Ovary (tissue), 7 donors: ENCODE measurements at regions not wholly inside any gene's neighbourhood (a gene's known extent, or its start where the extent isn't known, plus 50 kb on each side); places are given as distances from the start of the nearest gene placed in this dataset.

Experiments
- DNase-seq, 5 donors: peaks; one replicate each; pipeline ENCODE4 v3.0.0-alpha.2; 2019 to 2020
- H3K27ac ChIP-seq, 2 donors: fragments of 200-600 bp; one replicate each; pipeline versions ENCODE4 v1.5.1 to v1.8.0; 2019 to 2022
- H3K27me3 ChIP-seq: fragments of 200-600 bp; one replicate; pipeline ENCODE4 v1.8.0; 2022
- H3K36me3 ChIP-seq: fragments of 200-600 bp; sonication (generic); one replicate; pipeline ENCODE4 v1.5.1; 2019
- H3K4me1 ChIP-seq: one replicate; pipeline ENCODE4 v1.8.1; 2013; ENCODE audit warnings: mild to moderate bottlenecking, moderate library complexity; ENCODE audit not compliant: insufficient read depth
- H3K4me3 ChIP-seq: fragments of 200-600 bp; sonication (generic); one replicate; pipeline ENCODE4 v1.5.1; 2017
- H3K9me3 ChIP-seq, 2 donors: fragments of 200-600 bp in 1 of 2; sonication (generic) in 1 of 2; one replicate each; pipeline versions ENCODE4 v1.5.1 to v1.8.1; 2013 to 2019; ENCODE audit warnings: mild to moderate bottlenecking in 1 of 2, moderate library complexity in 1 of 2
- CTCF ChIP-seq, 3 donors: fragments of 450-650 bp in 2 of 3; fragments of 200-600 bp in 1 of 3; IDR thresholded peaks; one replicate each; pipeline versions ENCODE4 v1.5.1 to v1.8.0; 2016 to 2022; ENCODE audit warnings: antibody characterized with exemption in 3 of 3, mild to moderate bottlenecking in 1 of 3
- EP300 ChIP-seq: sonication (generic); formaldehyde crosslinking; IDR thresholded peaks from one replicate; pipeline ENCODE4 v1.6.1; 2017; ENCODE audit warnings: antibody characterized with exemption
- POLR2A ChIP-seq: fragments of 450-650 bp; IDR thresholded peaks from one replicate; pipeline ENCODE4 v1.6.1; 2017; ENCODE audit warnings: antibody characterized with exemption, mild to moderate bottlenecking, moderate library complexity
- WGBS, 3 donors: extraction: QIAGEN DNeasy Blood & Tissue Kit in 1 of 3; methylation state at CpG; one replicate each; pipeline versions ENCODE4 v1.1.5 to v1.1.7; 2013 to 2017; 5-methylcytosine and 5-hydroxymethylcytosine counted together
- intact Hi-C, 4 donors: fragments of 100-400 bp; cut with DNase I; formaldehyde crosslinking; loops; one replicate each; pipeline versions ENCODE4 v1.11.0 to v1.15.1; 2022 to 2023
- donor health status: DM: no; HTN: no; CAD: no; lungs with moderate emphysema.
- donor health status: DM: no; HTN: no; CAD: no.
- donor health status: Bipolar disorder and iron deficiency.
- donor health status: DM: no; HTN: no; CAD: no.
- donor health status: DM: yes; HTN: yes; CAD: no.

DNA sequence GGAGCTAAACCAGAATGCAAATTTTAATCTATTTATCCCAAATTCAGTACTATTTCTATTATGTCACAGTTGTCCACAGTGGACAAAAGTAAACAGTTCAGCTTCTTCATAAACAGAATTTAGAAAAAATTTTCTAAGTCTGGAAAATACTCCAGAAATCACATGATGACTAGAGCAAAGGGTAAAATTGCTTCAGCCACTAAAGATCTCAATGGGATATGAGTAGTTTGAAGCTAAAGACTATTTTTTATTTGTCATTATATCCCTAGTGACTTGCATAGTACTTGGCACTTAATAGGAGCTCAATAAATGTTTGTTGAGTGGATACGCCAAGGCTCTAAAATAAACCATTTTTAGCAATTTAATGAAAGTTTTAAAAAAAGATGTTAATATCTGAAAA lies 354.3 kb upstream of the AGTR1 start:
- Histone ChIP-seq H3K4me3 (no peak overlapping the region), H3K4me1 (no peaks in the 10 kb centered on the region), H3K9me3 (no peaks in the 10 kb centered on the region), H3K27me3 (no peaks in the 10 kb centered on the region), H3K36me3 (no peaks in the 10 kb centered on the region), H3K27ac (no peak overlapping the region)
- WGBS, 3 donors: 81 to 98% (median 93%) methylated on average over 1 of the region's 1 CpG
- DNase-seq: no peak
- intact Hi-C loops: no loop called here
- TF ChIP-seq EP300 (no peak), CTCF (IDR thresholded peaks at IDR 0.05) (no peak), POLR2A (no peak)

DNA sequence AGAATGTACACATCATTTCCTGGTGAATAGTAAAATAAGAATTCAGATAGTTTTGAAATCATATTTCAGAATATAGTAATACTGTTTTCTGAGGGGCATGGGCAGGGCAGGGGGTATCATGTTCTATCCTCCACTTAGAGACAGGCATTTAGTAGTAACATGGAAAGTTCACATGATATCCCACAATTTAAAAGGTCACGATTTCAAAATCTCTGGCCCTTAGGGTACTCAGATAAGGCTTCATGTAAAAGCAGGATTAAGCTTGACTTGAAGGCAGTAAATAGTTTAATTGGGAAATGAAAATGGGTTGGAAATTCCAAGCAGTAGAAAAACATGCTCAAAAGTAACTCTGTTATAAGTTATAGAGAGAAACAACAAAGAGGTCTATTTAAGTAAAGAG lies 353.2 kb upstream of the AGTR1 start:
- no peaks in the 10 kb centered on the region for H3K4me1 ChIP-seq
- intact Hi-C loops: no loop called here
- H3K9me3 ChIP-seq: no peaks in the 10 kb centered on the region
- TF ChIP-seq EP300: no peak
- no peak for TF ChIP-seq POLR2A
- TF ChIP-seq CTCF (IDR thresholded peaks at IDR 0.05): no peak
- H3K36me3 ChIP-seq: no peaks in the 10 kb centered on the region
- 74 to 80% (median 74%) methylated on average over 1 of the region's 1 CpG for WGBS, 3 donors
- H3K27ac ChIP-seq: no peak overlapping the region
- DNase-seq: no peak
- no peak overlapping the region for H3K4me3 ChIP-seq
- no peaks in the 10 kb centered on the region for H3K27me3 ChIP-seq

- H3K27ac ChIP-seq: no peak overlapping the region
- no peaks in the 10 kb centered on the region for H3K4me1 ChIP-seq
- TF ChIP-seq EP300: no peak
- no peak for TF ChIP-seq POLR2A
- TF ChIP-seq CTCF (IDR thresholded peaks at IDR 0.05): no peak
- intact Hi-C loops: no loop called here
- H3K36me3 ChIP-seq: no peaks in the 10 kb centered on the region
- no peak overlapping the region for H3K4me3 ChIP-seq
- DNase-seq: no peak
- no peaks in the 10 kb centered on the region for H3K9me3 ChIP-seq
- no peaks in the 10 kb centered on the region for H3K27me3 ChIP-seq
These were observed 337.7 kb upstream of the AGTR1 start for GRCh38 chr3:148360051-148360450.

DNA sequence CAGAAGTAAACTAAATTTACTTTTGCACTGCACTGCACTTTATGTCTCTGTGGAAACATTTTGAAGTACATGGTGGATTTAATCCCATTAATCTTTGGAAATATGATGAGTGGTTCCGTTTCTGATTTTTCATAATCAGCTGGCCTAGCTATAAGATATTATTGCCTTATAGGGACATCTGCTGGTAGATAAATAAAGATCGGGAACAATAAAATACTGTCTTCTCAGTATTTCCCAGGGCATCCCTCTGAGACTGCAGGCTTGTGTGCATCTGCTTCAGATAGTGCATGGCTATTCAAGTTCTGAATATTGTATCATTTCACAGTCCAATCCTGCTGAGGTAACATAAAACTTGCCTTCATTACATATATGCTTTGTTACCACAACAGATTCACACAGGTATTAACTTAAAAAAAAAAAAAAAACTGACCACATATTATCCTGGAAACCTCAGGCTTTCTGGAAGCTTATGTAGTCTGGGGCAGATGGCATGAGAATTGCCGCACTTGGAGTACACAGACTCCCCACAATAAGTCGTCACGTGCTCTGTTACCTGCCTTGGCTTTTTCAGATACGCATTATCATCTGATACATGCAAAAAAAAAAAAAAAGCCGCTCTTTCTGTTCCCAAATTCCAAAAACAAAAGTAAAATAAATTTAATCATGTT lies 330.8 kb upstream of the AGTR1 start:
- 68 to 70% (median 70%) methylated on average over 7 of the region's 7 CpGs for WGBS, 3 donors
- Histone ChIP-seq H3K27me3 (no peaks in the 10 kb centered on the region), H3K27ac (no peak overlapping the region), H3K36me3 (no peaks in the 10 kb centered on the region), H3K4me3 (no peak overlapping the region), H3K4me1 (no peaks in the 10 kb centered on the region), H3K9me3 (no peaks in the 10 kb centered on the region)
- TF ChIP-seq POLR2A: no peak
- TF ChIP-seq CTCF (IDR thresholded peaks at IDR 0.05): no peak
- no peak for TF ChIP-seq EP300
- DNase-seq: no peak
- intact Hi-C loops: no loop called here
